OCI-LY7 (cell line): ENCODE measurements at regions not wholly inside any gene's neighbourhood (a gene's known extent, or its start where the extent isn't known, plus 50 kb on each side); places are given as distances from the start of the nearest gene placed in this dataset.
"Not testable (repeated sequence)": the region's sequence is repeated elsewhere in the genome, so short reads cannot be mapped to it uniquely, and the experiment has no call there.

Experiments used
- BruUV-seq: library from RNA; stranded (reverse); fragments of 400-500 nt; replicated peaks from 2 replicates; lab custom pipeline; 2021; lab: Mats Ljungman, UMichigan
- CTCF ChIA-PET: fragments of 300-600 bp; sonication (Branson Sonifier 250); formaldehyde crosslinking; loops from one replicate; lab custom pipeline; 2022; ENCODE audit warnings: antibody characterized with exemption; ENCODE audit not compliant: unreplicated experiment; lab: Charles Lee
- POLR2A ChIA-PET: fragments of 300-600 bp; sonication (Branson Sonifier 250); formaldehyde crosslinking; loops from one replicate; lab custom pipeline; 2022; ENCODE audit warnings: antibody characterized with exemption; lab: Charles Lee
- DNase-seq: peaks from one replicate; pipeline ENCODE4 v3.0.0-alpha.2; 2015; ENCODE audit warnings: low spot score
- H2AFZ ChIP-seq: fragments of 200-600 bp; sonication (generic), shearing (Covaris generic); 2 replicates; pipeline ENCODE4 v1.6.1; 2014; ENCODE audit warnings: mild to moderate bottlenecking, antibody characterized with exemption, low read length, moderate library complexity
- H3K27ac ChIP-seq: fragments of 200-600 bp; sonication (generic); 2 replicates; pipeline ENCODE4 v1.5.1; 2014; ENCODE audit warnings: mixed run types, low read depth, mild to moderate bottlenecking, moderate library complexity, low read length, inconsistent platforms; ENCODE audit not compliant: poor library complexity, severe bottlenecking
- H3K36me3 ChIP-seq: fragments of 200-600 bp; sonication (generic); 2 replicates; pipeline ENCODE4 v1.6.1; 2014; ENCODE audit warnings: mild to moderate bottlenecking, antibody characterized with exemption, low read length, moderate library complexity, mixed read lengths; ENCODE audit not compliant: insufficient read depth
- H3K4me1 ChIP-seq: fragments of 200-600 bp; sonication (generic); 2 replicates; pipeline ENCODE4 v1.5.1; 2014; ENCODE audit warnings: mild to moderate bottlenecking, low read length; ENCODE audit not compliant: insufficient read depth, poor library complexity, severe bottlenecking
- H3K4me2 ChIP-seq: fragments of 200-600 bp; sonication (generic); 2 replicates; pipeline ENCODE4 v1.6.1; 2014; ENCODE audit warnings: mild to moderate bottlenecking, low read length
- H3K4me3 ChIP-seq: fragments of 200-600 bp; sonication (generic); 2 replicates; pipeline ENCODE4 v1.5.1; 2014; ENCODE audit warnings: mild to moderate bottlenecking, low read depth, low read length; ENCODE audit not compliant: poor library complexity, severe bottlenecking
- H3K79me2 ChIP-seq: fragments of 200-600 bp; sonication (generic); 2 replicates; pipeline ENCODE4 v1.6.1; 2016; ENCODE audit warnings: low read depth, mild to moderate bottlenecking, low read length, moderate library complexity, mixed read lengths; ENCODE audit not compliant: insufficient read depth
- H3K9me2 ChIP-seq: fragments of 200-600 bp; sonication (generic); 2 replicates; pipeline ENCODE4 v1.6.1; 2016; ENCODE audit warnings: mild to moderate bottlenecking, low read length, mixed read lengths; ENCODE audit not compliant: insufficient read depth
- H3K9me3 ChIP-seq: fragments of 200-600 bp; sonication (generic); 2 replicates; pipeline ENCODE4 v1.6.1; 2014; ENCODE audit warnings: mild to moderate bottlenecking, mixed run types, low read length, mixed read lengths
- H4K20me1 ChIP-seq: fragments of 200-600 bp; sonication (generic); 2 replicates; pipeline ENCODE4 v1.6.1; 2014; ENCODE audit warnings: mild to moderate bottlenecking, antibody characterized with exemption, low read length, moderate library complexity, mixed read lengths; ENCODE audit not compliant: insufficient read depth
- intact Hi-C: fragments of 100-400 bp; cut with micrococcal nuclease; formaldehyde crosslinking; loops from one replicate; pipeline ENCODE4 v1.10.0; 2022; ENCODE audit not compliant: unreplicated experiment

DNA sequence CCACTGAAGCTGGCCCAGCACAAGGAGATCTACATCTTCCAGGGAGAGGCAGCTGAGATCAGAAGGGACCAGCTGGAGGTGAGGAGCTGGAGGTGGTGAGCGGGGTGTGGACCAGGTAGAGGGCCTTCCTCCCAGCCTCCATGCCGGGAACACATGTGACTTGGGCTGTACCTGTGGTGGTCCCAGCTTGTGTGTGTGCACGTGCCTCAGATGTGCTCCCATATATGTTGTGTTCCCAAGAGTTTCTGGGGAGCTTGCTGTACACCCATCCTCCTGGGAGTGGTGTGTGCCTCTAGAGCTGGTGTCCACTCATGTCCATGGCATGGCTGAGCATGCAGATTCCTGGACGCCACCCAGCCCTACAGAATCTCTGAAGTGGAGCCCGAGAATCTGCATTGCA, 183.7 kb upstream of the AKAP13 start:
- intact Hi-C loops, H2AFZ ChIP-seq, H4K20me1 ChIP-seq, H3K9me2 ChIP-seq, H3K79me2 ChIP-seq, BruUV-seq, H3K9me3 ChIP-seq, H3K27ac ChIP-seq, CTCF ChIA-PET, POLR2A ChIA-PET, H3K36me3 ChIP-seq, H3K4me1 ChIP-seq, DNase-seq, H3K4me2 ChIP-seq, H3K4me3 ChIP-seq: not testable (repeated sequence)

DNA sequence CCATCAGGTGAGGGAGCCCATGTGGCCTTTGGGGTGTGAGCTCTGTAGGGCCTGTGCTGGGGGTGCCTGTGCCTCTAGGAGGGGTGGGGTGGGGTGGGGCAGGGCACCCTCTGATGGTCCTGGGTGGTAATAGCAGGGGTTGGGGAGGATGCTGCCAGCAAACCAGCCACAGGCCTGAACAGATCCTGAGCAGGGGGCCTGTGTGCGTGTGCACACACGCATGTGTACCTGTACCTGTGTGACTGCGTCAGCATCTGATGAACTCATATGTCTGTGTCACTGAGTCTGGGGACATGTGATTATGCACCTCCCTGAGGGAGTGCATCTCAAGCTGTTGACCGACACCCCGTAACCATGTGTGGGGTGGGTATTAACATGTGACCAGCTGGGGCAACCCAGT, 182.8 kb upstream of the AKAP13 start:
- intact Hi-C loops, POLR2A ChIA-PET, CTCF ChIA-PET, H3K9me2 ChIP-seq, H2AFZ ChIP-seq, H3K36me3 ChIP-seq, H3K9me3 ChIP-seq, H3K4me3 ChIP-seq, H3K79me2 ChIP-seq, H3K27ac ChIP-seq, BruUV-seq, H4K20me1 ChIP-seq, DNase-seq, H3K4me1 ChIP-seq, H3K4me2 ChIP-seq: not testable (repeated sequence)

DNA sequence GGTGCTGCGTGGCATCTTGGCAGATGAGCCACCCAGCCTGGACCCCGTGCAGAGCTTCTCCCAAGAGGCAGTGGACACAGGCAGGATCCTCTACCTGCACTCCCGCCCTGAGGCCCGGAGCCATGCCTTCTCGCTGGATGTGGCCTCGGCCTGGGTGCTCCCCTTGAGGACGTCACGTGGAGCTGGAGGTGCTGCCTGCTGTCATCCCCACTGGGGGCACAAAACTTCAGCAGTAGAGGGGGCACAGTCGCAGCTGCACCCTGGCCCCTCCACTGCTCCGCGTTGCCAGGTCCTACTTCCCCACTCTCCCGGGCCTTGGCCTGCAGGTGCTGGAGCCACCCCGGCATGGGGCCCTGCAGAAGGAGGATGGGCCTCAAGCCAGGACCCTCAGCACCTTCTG, 182.0 kb upstream of the AKAP13 start:
- BruUV-seq, H3K27ac ChIP-seq, H4K20me1 ChIP-seq, H3K79me2 ChIP-seq, H3K4me3 ChIP-seq, POLR2A ChIA-PET, H3K9me2 ChIP-seq, H3K36me3 ChIP-seq, H3K9me3 ChIP-seq, intact Hi-C loops, H3K4me1 ChIP-seq, DNase-seq, H2AFZ ChIP-seq, CTCF ChIA-PET, H3K4me2 ChIP-seq: not testable (repeated sequence)

DNA sequence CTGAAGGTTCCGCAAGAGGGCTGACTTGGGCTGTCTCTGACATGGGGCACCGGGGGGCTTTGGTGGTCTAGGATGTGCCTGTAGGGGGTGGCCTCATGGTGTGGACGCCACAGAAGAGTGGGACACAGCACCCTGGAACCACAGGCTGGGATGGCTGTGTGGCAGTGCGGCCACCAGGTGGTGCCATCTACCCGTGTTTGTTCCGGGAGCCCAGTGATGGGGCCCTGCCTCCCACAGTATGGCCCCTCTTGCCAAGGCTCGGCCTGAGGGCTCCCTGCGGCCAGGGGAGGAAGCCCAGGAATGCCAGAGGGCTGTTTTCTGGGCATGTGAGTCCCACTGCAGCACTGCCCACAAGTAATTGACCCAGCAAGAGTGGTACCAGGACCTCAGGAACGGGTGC, 180.2 kb upstream of the AKAP13 start:
- H3K9me3 ChIP-seq, H3K79me2 ChIP-seq, H3K4me1 ChIP-seq, H3K4me2 ChIP-seq, H3K4me3 ChIP-seq, BruUV-seq, H3K36me3 ChIP-seq, CTCF ChIA-PET, H4K20me1 ChIP-seq, intact Hi-C loops, POLR2A ChIA-PET, DNase-seq, H2AFZ ChIP-seq, H3K27ac ChIP-seq, H3K9me2 ChIP-seq: not testable (repeated sequence)

DNA sequence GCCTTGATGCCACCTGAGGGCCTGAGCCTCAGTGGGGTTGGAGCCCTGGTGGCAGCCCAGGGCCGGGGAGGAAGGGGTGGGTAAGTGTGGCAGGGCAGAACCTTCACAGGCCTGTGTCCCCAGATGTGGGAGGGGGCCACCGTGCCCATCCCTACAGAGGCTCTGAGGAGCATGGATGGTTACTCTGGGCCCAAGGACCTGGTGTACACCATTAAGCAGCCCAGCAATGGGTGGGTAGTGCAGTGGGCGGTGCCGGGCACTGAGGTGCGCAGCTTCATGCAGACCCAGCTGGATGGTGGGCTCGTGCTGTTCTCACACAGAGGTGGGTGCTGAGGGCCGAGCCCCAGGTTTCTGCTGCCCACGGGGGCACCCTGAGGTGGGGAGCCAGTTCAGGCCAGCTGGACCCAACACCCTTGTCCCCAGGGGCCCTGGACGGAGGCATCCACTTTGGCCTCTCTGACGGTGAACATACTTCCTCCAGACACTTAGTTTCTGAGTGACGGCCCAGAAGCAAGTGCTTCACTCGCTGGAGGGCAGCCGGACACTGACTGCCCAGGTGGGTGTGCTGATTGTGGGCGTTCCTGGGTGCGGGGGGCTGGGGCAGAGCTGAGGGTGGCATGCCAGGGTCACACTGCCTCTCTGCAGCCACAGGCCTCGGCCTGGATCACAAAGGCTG, 179.1 kb upstream of the AKAP13 start:
- H3K27ac ChIP-seq, H2AFZ ChIP-seq, BruUV-seq, H3K4me3 ChIP-seq, intact Hi-C loops, H3K79me2 ChIP-seq, POLR2A ChIA-PET, DNase-seq, CTCF ChIA-PET, H3K4me2 ChIP-seq, H4K20me1 ChIP-seq, H3K9me3 ChIP-seq, H3K4me1 ChIP-seq, H3K36me3 ChIP-seq, H3K9me2 ChIP-seq: not testable (repeated sequence)

DNA sequence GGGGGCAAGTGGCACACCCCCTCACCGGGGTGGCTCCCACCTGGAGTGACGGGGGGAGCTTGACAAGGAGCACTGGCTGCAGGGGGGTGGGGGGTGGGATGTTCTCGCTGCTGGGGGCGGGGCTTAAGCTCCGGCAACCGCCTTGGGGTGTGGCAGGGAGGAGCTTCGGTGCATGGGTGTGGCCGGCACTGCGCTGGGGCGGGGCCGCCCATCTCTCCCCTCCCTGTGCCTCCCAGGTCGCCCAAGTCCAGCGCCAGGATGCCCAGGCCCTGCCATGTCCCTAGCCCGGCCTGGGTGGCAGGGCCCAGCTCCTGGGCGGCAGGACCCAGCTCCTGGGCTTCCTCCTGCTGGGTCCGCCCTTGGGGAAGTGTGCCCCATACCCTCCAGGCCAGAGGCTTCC, 175.9 kb upstream of the AKAP13 start:
- H4K20me1 ChIP-seq, POLR2A ChIA-PET, H3K4me3 ChIP-seq, H3K27ac ChIP-seq, CTCF ChIA-PET, H3K9me2 ChIP-seq, DNase-seq, BruUV-seq, H3K4me2 ChIP-seq, H3K4me1 ChIP-seq, H3K9me3 ChIP-seq, H3K79me2 ChIP-seq, intact Hi-C loops, H2AFZ ChIP-seq, H3K36me3 ChIP-seq: not testable (repeated sequence)
